HEK293T (cell line): ENCODE measurements at regions not wholly inside any gene's neighbourhood (a gene's known extent, or its start where the extent isn't known, plus 50 kb on each side); places are given as distances from the start of the nearest gene placed in this dataset.

Experiments
- CTCF ChIA-PET: fragments of 350-600 bp; formaldehyde crosslinking; extraction: SDS; loops from one replicate; lab custom pipeline; 2021; ENCODE audit warnings: antibody characterized with exemption, inconsistent platforms; lab: Yijun Ruan, JAX
- POLR2A ChIA-PET: fragments of 350-600 bp; formaldehyde crosslinking; extraction: SDS; loops from one replicate; lab custom pipeline; 2020; ENCODE audit warnings: antibody characterized with exemption, inconsistent platforms; lab: Yijun Ruan, JAX
- DNase-seq: peaks from one replicate; pipeline ENCODE4 v3.0.0; 2012; ENCODE audit warnings: mixed read lengths; ENCODE audit errors: extremely low spot score
- ARNT ChIP-seq: fragments of 450-650 bp; IDR thresholded peaks from 2 replicates; pipeline ENCODE4 v1.6.1; 2017; ENCODE audit warnings: mild to moderate bottlenecking
- BHLHE40 ChIP-seq: fragments of 450-650 bp; IDR thresholded peaks from 2 replicates; pipeline ENCODE4 v1.6.1; 2016; ENCODE audit warnings: mild to moderate bottlenecking, moderate library complexity, borderline replicate concordance
- CTBP1 ChIP-seq: fragments of 450-650 bp; IDR thresholded peaks from 2 replicates; pipeline ENCODE4 v1.6.1; 2016; ENCODE audit warnings: borderline replicate concordance
- ELF4 ChIP-seq: fragments of 450-650 bp; IDR thresholded peaks from 2 replicates; pipeline ENCODE4 v1.6.1; 2017; ENCODE audit warnings: antibody characterized with exemption
- FOXA1 ChIP-seq: fragments of 450-650 bp; IDR thresholded peaks from 2 replicates; pipeline ENCODE4 v1.6.1; 2016; ENCODE audit warnings: mild to moderate bottlenecking
- FOXK2 ChIP-seq: fragments of 450-650 bp; IDR thresholded peaks from 2 replicates; pipeline ENCODE4 v1.6.1; 2016; ENCODE audit warnings: mild to moderate bottlenecking
- FOXM1 ChIP-seq: fragments of 450-650 bp; IDR thresholded peaks from 2 replicates; pipeline ENCODE4 v1.6.1; 2017; ENCODE audit warnings: mild to moderate bottlenecking, borderline replicate concordance
- HDGF ChIP-seq: fragments of 450-650 bp; IDR thresholded peaks from 2 replicates; pipeline ENCODE4 v1.6.1; 2017; ENCODE audit warnings: antibody characterized with exemption, borderline replicate concordance
- L3MBTL2 ChIP-seq: fragments of 450-650 bp; conservative IDR thresholded peaks from 2 replicates; pipeline ENCODE4 v1.6.1; 2016; ENCODE audit warnings: mild to moderate bottlenecking
- LEF1 ChIP-seq: fragments of 450-650 bp; IDR thresholded peaks from 2 replicates; pipeline ENCODE4 v1.6.1; 2017; ENCODE audit warnings: mild to moderate bottlenecking, borderline replicate concordance
- NFRKB ChIP-seq: fragments of 450-650 bp; IDR thresholded peaks from 2 replicates; pipeline ENCODE4 v1.6.1; 2016; ENCODE audit warnings: mild to moderate bottlenecking, moderate library complexity
- PKNOX1 ChIP-seq: fragments of 450-650 bp; IDR thresholded peaks from 2 replicates; pipeline ENCODE4 v1.6.1; 2016
- SP1 ChIP-seq: fragments of 450-650 bp; IDR thresholded peaks from 2 replicates; pipeline ENCODE4 v1.6.1; 2017
- SUZ12 ChIP-seq: fragments of 450-650 bp; IDR thresholded peaks from 2 replicates; pipeline ENCODE4 v1.6.1; 2016; ENCODE audit warnings: mild to moderate bottlenecking
- TARDBP ChIP-seq: fragments of 450-650 bp; IDR thresholded peaks from 2 replicates; pipeline ENCODE4 v1.6.1; 2016
- ZNF384 ChIP-seq: fragments of 450-650 bp; IDR thresholded peaks from 2 replicates; pipeline ENCODE4 v1.6.1; 2016

- POLR2A ChIA-PET: interaction anchor here (0.7 to 2.5 kb wide), 3 partner anchors 54 to 334 kb away, joined by 3 to 23 read pairs (median 3); partner anchors contain the start of gene CITED2
- TF ChIP-seq PKNOX1: no peak
- TF ChIP-seq FOXM1: no peak
- no peak for TF ChIP-seq ZNF384
- TF ChIP-seq ELF4: no peak
- no peak for TF ChIP-seq NFRKB
- no peak for TF ChIP-seq BHLHE40
- no peak for TF ChIP-seq FOXK2
- no peak for TF ChIP-seq L3MBTL2
- TF ChIP-seq HDGF: no peak
- no peak for TF ChIP-seq CTBP1
- TF ChIP-seq SP1: no peak
- no peak for TF ChIP-seq ARNT
- TF ChIP-seq FOXA1: no peak
- no peak for TF ChIP-seq LEF1
- TF ChIP-seq TARDBP: no peak
- no peak for TF ChIP-seq SUZ12
- DNase-seq: peak; percentile 52
- CTCF ChIA-PET: interaction anchor here (0.7 to 1.7 kb wide), 4 partner anchors 13 to 335 kb away, joined by 3 to 9 read pairs (median 4); no protein-coding TSS in a partner anchor
Observed at GRCh38 chr6:139708337-139709199, 334.1 kb upstream of the CITED2 start.

GRCh38 chr6:139706912-139707311 is 332.5 kb upstream of the CITED2 start:
- ChIA-PET CTCF (interaction anchor here (0.7 kb wide), 1 partner anchor 10 kb away, joined by 4 read pairs; no protein-coding TSS in a partner anchor), POLR2A (interaction anchor here (2.5 kb wide), 1 partner anchor 333 kb away, joined by 23 read pairs; the partner anchor contains the start of gene CITED2)
- peak; percentile 69; the same call in 1 of the 2 replicates for TF ChIP-seq CTBP1
- no peak for TF ChIP-seq FOXM1
- no peak for TF ChIP-seq FOXK2
- no peak for TF ChIP-seq HDGF
- no peak for TF ChIP-seq BHLHE40
- TF ChIP-seq TARDBP: no peak
- TF ChIP-seq ARNT: no peak
- TF ChIP-seq FOXA1: no peak
- no peak for TF ChIP-seq LEF1
- no peak for TF ChIP-seq SUZ12
- TF ChIP-seq PKNOX1: peak; percentile 94
- TF ChIP-seq L3MBTL2: no peak
- TF ChIP-seq ZNF384: no peak
- TF ChIP-seq SP1: no peak
- DNase-seq: no peak

GRCh38 chr6:139705284-139705683 is 330.8 kb upstream of the CITED2 start:
- POLR2A ChIA-PET: no interaction called here
- DNase-seq: no peak
- CTCF ChIA-PET: no interaction called here
- TF ChIP-seq SUZ12 (no peak), HDGF (no peak), LEF1 (no peak), NFRKB (no peak), ARNT (no peak), TARDBP (no peak), FOXM1 (no peak), PKNOX1 (no peak)

GRCh38 chr6:139703780-139704179 is 329.3 kb upstream of the CITED2 start:
- DNase-seq: no peak
- POLR2A ChIA-PET: no interaction called here
- TF ChIP-seq NFRKB: no peak
- no peak for TF ChIP-seq ZNF384
- TF ChIP-seq SP1: no peak
- TF ChIP-seq FOXA1: no peak
- TF ChIP-seq CTBP1: no peak
- CTCF ChIA-PET: no interaction called here

- ChIA-PET POLR2A (no interaction called here), CTCF (no interaction called here)
- DNase-seq: no peak
- TF ChIP-seq LEF1 (no peak), HDGF (no peak), FOXM1 (no peak), TARDBP (no peak), ARNT (no peak), BHLHE40 (no peak), FOXK2 (no peak), CTBP1 (no peak), SUZ12 (no peak), NFRKB (no peak), FOXA1 (no peak), ZNF384 (no peak), PKNOX1 (no peak), SP1 (no peak), ELF4 (no peak), L3MBTL2 (no peak)
Observed at GRCh38 chr6:139702706-139703105, 328.3 kb upstream of the CITED2 start.
